LNCaP clone FGC (cell line): ENCODE measurements at regions not wholly inside any gene's neighbourhood (a gene's known extent, or its start where the extent isn't known, plus 50 kb on each side); places are given as distances from the start of the nearest gene placed in this dataset.
A peak's percentile ranks its signal among the peaks of the same experiment; 100 is the strongest.

Experiments used
- DNase-seq: peaks from one replicate; pipeline ENCODE4 v3.0.0-alpha.2; 2011; ENCODE audit warnings: low read depth
- H3K4me3 ChIP-seq: 2 replicates; pipeline ENCODE4 v1.5.1; 2011; ENCODE audit warnings: mild to moderate bottlenecking, low read depth, low read length, control low read depth
- TF ChIP-seq, protein P1 (sequence below): IDR thresholded peaks from 2 replicates; pipeline ENCODE4 v1.5.1; 2012; ENCODE audit warnings: mild to moderate bottlenecking; ENCODE audit not compliant: control insufficient read depth, insufficient read depth; ENCODE audit errors: extremely low read depth

DNA sequence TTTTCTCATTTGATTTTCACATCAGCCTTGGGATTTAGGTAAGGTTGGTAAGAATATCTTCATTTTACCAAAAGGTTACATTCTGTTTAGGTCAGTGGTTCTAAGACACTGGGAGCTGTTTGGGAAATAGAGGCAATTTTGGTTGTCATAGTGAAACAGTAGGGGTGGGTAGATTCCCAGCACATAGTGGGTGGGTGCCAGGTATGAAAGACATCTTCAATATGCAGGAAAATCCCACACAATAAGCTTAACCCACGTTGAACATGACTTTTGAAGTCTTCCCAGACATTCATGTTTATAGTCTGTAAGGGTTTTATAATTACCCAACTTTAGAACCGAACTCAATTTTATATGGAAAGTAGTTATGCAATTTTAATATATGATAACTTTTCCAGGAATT is 249.6 kb downstream of the SNCA start:
- no peak overlapping the region for H3K4me3 ChIP-seq
- no peak for DNase-seq
- TF ChIP-seq, protein P1, sequence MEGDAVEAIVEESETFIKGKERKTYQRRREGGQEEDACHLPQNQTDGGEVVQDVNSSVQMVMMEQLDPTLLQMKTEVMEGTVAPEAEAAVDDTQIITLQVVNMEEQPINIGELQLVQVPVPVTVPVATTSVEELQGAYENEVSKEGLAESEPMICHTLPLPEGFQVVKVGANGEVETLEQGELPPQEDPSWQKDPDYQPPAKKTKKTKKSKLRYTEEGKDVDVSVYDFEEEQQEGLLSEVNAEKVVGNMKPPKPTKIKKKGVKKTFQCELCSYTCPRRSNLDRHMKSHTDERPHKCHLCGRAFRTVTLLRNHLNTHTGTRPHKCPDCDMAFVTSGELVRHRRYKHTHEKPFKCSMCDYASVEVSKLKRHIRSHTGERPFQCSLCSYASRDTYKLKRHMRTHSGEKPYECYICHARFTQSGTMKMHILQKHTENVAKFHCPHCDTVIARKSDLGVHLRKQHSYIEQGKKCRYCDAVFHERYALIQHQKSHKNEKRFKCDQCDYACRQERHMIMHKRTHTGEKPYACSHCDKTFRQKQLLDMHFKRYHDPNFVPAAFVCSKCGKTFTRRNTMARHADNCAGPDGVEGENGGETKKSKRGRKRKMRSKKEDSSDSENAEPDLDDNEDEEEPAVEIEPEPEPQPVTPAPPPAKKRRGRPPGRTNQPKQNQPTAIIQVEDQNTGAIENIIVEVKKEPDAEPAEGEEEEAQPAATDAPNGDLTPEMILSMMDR = no peak

DNA sequence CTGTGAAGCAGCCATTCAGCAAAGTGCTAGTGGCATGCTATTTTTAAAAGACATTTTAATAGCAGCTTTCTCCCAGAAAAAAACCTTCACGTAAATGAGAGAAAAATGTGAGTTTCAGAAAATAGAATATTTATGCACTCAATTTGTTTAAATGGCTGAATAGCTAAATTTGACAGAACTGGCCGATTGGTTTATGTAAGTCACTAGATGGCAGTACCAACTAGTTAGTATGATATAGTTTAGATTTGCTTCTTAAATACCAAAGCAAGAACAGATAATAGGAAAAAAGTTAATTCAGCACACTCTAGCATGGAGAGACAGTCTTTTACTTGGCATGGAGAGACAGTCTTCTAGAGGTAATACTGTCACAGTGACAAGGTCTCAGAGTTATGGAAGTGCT is 250.1 kb downstream of the SNCA start:
- H3K4me3 ChIP-seq = no peak overlapping the region
- DNase-seq = peak; percentile 2
- TF ChIP-seq, protein P1 = peak; percentile 62

- H3K4me3 ChIP-seq = no peak overlapping the region
- TF ChIP-seq, protein P1 = no peak
- DNase-seq = no peak
Measured at GRCh38 chr4:89586318-89586717, 250.6 kb downstream of the SNCA start.

- no peak overlapping the region for H3K4me3 ChIP-seq
- TF ChIP-seq, protein P1 = no peak
- DNase-seq = no peak
Measured at GRCh38 chr4:89582756-89583505, 254.0 kb downstream of the SNCA start.

- no peak overlapping the region for H3K4me3 ChIP-seq
- TF ChIP-seq, protein P1 = no peak
- DNase-seq = no peak
Measured at GRCh38 chr4:89579771-89580170, 257.2 kb downstream of the SNCA start.

GRCh38 chr4:89576246-89576645 is 260.7 kb downstream of the SNCA start:
- DNase-seq = no peak
- H3K4me3 ChIP-seq = no peak overlapping the region
- TF ChIP-seq, protein P1 = no peak

DNA sequence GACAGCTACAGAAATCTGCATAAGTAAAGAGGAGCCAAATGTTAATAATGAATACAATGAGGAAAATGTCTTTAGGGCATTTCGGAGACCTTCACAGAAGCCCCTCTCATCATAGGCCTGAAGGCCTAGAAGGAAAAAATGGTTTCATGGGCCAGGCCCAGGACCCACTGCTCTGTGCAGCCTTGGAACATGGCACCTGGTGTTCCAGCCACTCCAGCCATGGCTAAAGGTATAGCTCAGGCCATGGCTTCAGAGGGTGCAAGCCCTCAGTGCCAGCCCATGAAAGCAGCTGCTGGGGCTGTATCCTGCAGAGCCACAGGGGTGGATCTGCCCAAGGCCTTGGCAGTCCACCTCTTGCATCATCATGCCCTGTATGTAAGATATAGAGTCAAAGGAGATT is 261.1 kb downstream of the SNCA start:
- no peak for DNase-seq
- H3K4me3 ChIP-seq = no peak overlapping the region
- TF ChIP-seq, protein P1 = no peak
